ENCODE measurements at regions not wholly inside any gene's neighbourhood (a gene's known extent, or its start where the extent isn't known, plus 50 kb on each side); places are given as distances from the start of the nearest gene placed in this dataset.

- Histone ChIP-seq H2BK120ac (replicated peaks; ENCODE audit: low read depth, low read length) (no peak overlapping the region), H4K5ac (ENCODE audit: insufficient read length, low read depth, low read length) (no peak overlapping the region), H3K27me3 (replicated peaks in 1 of 4; ENCODE audit: control insufficient read depth in 3 of 4, extremely low read depth in 1 of 4, insufficient read depth in 3 of 4, low read length in 3 of 4) (no peaks in the 10 kb centered on the region), H4K91ac (replicated peaks; ENCODE audit: insufficient read length, low read length) (no peak overlapping the region), H2BK12ac (ENCODE audit: low read depth, low read length) (no peak overlapping the region), H3K9ac (replicated peaks in 1 of 4; ENCODE audit: extremely low read depth in 1 of 4, low read depth in 3 of 4, low read length in 3 of 4) (no peak overlapping the region), H2BK15ac (ENCODE audit: low read length) (no peak overlapping the region), H3K4ac (replicated peaks; ENCODE audit: insufficient read length, low read depth, low read length) (no peak overlapping the region), H4K20me1 (replicated peaks in 1 of 2; ENCODE audit: control insufficient read depth in 1 of 2, insufficient read depth in 2 of 2, low read length in 2 of 2) (no peaks in the 10 kb centered on the region), H3K18ac (ENCODE audit: extremely low read depth, low read length) (no peak overlapping the region), H3K79me1 (ENCODE audit: low read depth, low read length) (no peaks in the 10 kb centered on the region), H2BK5ac (ENCODE audit: low read depth, low read length) (no peak overlapping the region), H2BK20ac (ENCODE audit: low read length) (no peak overlapping the region), H3K4me3 (ENCODE audit: extremely low read depth in 1 of 4, insufficient read depth in 2 of 4, low read depth in 3 of 4, low read length in 4 of 4) (no peak overlapping the region), H2AK5ac (ENCODE audit: low read depth, low read length) (no peak overlapping the region), H3K23ac (ENCODE audit: insufficient read length) (no peak overlapping the region), H3K56ac (replicated peaks; ENCODE audit: insufficient read length, low read depth, low read length) (no peak overlapping the region), H2AFZ (ENCODE audit: low read length) (no peak overlapping the region), H3K4me1 (replicated peaks in 1 of 4; ENCODE audit: control insufficient read depth in 3 of 4, insufficient read depth in 4 of 4, low read length in 3 of 4) (peaks cover 2 to 7% (median 4%) of the 10 kb centered on the region in 4 experiments; a peak in 5 of 7 replicates), H3K9me3 (ENCODE audit: insufficient read depth in 2 of 2, low read depth in 1 of 2, low read length in 1 of 2) (no peaks in the 10 kb centered on the region), H3K79me2 (ENCODE audit: control insufficient read depth in 1 of 2, insufficient read depth in 2 of 2, low read length in 2 of 2) (no peaks in the 10 kb centered on the region), H4K8ac (ENCODE audit: extremely low read depth, insufficient read depth, low read length) (no peak overlapping the region), H3K4me2 (ENCODE audit: insufficient read depth in 1 of 2, low read depth in 2 of 2, low read length in 2 of 2) (no peak overlapping the region), H3K14ac (ENCODE audit: insufficient read length) (no peak overlapping the region), H3K36me3 (ENCODE audit: control insufficient read depth in 2 of 4, insufficient read depth in 4 of 4, low read length in 3 of 4) (no peaks in the 10 kb centered on the region), H3K27ac (ENCODE audit: low read depth, low read length) (no peak overlapping the region), H3K23me2 (ENCODE audit: low read depth, low read length) (no peaks in the 10 kb centered on the region; the same call in 1 of the 2 replicates)
- no peak for FAIRE-seq
- DNase-seq (ENCODE audit: low read depth in 1 of 2, low spot score in 2 of 2), result no peak
- TF ChIP-seq KDM1A (IDR thresholded peaks at IDR 0.05; ENCODE audit: borderline replicate concordance, low read length) (no peak), RXRA (IDR thresholded peaks at IDR 0.05; ENCODE audit: insufficient read depth, low read depth, low read length) (no peak), SAP30 (IDR thresholded peaks at IDR 0.05; ENCODE audit: insufficient read depth, insufficient replicate concordance, low read length) (no peak), SP2 (IDR thresholded peaks at IDR 0.05; ENCODE audit: low read length) (no peak)
- WGBS, 2 experiments (ENCODE audit: extremely low coverage in 1 of 2, insufficient coverage in 1 of 2, insufficient read length in 1 of 2, insufficient replicate concordance in 2 of 2, low coverage in 1 of 2, low lambda C conversion rate in 2 of 2, missing lambda C conversion rate in 1 of 2), result 75% methylated on average over 1 of the region's 1 CpG; no CpG with 5 or more reads in 1 of the 2 experiments
- POLR2A ChIA-PET (ENCODE audit: partially characterized antibody), result no interaction called here
- CTCF ChIA-PET (ENCODE audit: partially characterized antibody), result no interaction called here
These were observed 452.1 kb upstream of the BOD1L1 start for GRCh38 chr4:14079601-14080000.

Data from H1 (cell line).